GM19452 (cell line): ENCODE measurements at regions not wholly inside any gene's neighbourhood (a gene's known extent, or its start where the extent isn't known, plus 50 kb on each side); places are given as distances from the start of the nearest gene placed in this dataset.

ENCODE experiments used
- ATAC-seq: cut with Tn5 transposase; IDR thresholded peaks from one replicate; pipeline ENCODE4 v1.9.1; 2021; ENCODE audit not compliant: unreplicated experiment

DNA sequence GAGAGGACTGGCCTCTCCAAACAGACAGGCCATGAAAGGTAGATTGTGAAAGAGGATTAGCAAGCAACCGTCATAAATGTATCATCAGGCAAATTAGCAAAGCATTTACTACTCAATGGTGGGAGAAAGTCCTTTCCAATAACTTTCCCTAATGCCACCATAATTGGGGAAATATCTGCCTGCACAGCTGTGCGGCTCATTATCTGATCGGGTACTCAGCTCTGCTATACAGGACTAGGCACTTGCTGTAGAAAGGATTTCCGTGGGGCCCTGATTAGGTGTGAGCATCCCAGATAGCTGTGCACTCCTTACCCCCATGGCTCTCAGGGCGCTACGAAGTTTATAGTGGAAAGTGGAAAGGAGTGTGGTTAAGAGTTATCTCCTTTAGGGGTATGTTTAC lies 309.7 kb upstream of the PLET1 start:
- no peak for ATAC-seq

- ATAC-seq: no peak
These were observed 318.6 kb upstream of the PLET1 start for GRCh38 chr11:112579282-112579681.

GRCh38 chr11:112580864-112581263 lies 320.2 kb upstream of the PLET1 start:
- no peak for ATAC-seq

DNA sequence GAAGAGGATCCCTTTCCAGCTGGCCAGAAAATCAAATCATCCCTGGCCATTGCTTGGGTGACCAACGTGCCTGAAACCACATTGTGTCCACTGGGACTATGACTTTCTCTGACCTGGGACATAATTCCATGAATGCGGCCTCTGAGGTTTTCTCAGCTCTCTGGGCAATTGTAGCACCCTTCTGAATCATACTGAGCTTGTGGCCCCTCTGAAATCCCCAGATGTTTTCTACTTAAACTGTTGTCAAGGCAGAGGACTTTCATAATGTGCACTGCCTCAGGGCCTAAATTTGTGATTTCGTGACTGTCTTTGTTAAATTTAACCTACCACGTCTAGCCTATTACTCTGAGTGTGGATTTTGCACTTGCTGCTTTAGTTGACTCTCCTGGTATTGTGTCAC lies 321.1 kb upstream of the PLET1 start:
- ATAC-seq: no peak

DNA sequence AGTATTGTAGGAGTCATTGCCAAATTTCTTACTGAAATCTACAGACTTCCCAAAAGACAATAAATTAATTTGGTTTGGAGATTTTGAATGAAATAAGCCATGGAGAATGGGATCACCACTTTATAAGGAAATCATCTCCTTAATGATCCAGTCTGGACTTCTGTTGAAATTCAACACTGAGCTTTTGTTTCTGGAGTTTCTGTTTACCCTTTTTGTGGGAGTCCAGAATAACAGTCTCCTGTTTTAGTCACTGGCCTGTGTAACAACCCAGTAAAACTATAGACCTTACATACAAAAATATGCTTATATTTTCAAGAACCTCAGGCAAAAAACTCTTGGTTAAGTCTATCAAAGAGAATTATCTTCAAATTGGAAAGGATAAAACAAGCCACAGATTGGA lies 321.7 kb upstream of the PLET1 start:
- ATAC-seq: no peak

DNA sequence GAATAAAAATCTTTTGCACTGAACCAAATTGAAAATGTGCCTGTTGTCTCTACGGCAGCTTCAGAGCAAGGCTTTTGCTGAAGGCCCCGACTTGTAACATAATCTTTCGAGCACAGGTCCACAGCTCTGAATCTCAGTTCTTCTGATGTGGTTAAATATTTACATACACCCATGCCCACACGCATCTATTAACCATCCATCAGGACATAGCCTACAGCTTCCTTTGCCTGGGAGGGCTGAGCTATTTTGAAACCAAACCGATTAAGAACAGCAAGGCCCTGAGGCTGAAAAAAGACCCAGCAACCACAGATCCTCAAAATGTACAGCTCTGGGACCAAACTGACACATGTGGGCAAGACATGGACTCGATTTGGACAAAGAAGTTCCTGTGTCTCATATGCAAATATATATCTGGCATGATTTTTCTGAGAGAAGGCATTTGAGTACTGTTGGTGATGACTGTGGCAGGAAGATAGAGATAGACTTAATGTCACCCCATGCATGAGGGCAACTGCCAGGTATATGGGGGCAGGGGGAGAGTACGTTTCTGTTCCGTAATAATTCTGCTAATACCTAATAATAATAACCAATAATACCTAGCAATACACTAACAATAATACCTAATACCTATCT lies 322.7 kb upstream of the PLET1 start:
- ATAC-seq: peak; percentile 94

DNA sequence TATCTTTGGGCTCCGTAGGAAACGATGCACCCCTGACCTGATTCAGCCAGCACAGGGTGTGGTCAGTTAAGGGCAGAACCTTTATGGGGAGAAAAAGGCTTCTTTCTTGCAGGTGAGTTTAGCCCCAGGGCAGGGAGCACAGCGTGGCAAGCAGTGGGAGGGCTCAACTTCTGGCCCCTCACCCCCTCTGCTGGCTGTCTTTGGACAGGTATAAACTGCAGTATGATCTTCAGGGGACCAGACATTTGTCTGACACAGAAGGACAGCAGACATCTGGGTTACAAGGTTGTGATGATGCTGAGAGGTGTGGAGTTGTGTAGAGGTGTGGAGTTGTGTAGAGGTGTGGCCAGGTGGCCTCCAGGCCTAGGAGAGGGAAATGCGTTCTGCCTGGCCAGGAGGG lies 324.0 kb upstream of the PLET1 start:
- ATAC-seq: no peak

DNA sequence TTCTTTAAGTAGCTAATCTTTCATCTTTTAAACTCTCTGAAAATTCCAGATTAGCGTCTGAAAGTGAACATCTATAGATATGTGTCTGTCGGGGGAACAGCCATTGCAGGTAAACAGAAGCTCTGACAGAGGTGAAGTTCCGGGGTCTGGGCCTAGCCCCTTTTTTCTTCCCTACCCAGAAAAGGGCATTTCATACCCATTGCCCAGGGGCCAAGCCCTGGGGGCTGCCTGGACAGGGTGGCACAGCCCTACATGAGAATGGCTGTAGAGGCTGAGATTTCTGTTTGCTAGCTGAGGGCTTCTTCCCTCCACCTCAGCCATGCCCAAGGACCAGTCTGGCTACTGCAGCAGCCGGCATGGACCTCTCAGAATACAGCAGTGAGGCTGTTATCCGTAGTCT lies 327.0 kb upstream of the PLET1 start:
- no peak for ATAC-seq

- peak; percentile 43 for ATAC-seq
These were observed 327.6 kb upstream of the PLET1 start for GRCh38 chr11:112588252-112588694.

GRCh38 chr11:112589155-112589554 lies 328.5 kb upstream of the PLET1 start:
- no peak for ATAC-seq

GRCh38 chr11:112590764-112591163 lies 330.1 kb upstream of the PLET1 start:
- ATAC-seq: no peak

DNA sequence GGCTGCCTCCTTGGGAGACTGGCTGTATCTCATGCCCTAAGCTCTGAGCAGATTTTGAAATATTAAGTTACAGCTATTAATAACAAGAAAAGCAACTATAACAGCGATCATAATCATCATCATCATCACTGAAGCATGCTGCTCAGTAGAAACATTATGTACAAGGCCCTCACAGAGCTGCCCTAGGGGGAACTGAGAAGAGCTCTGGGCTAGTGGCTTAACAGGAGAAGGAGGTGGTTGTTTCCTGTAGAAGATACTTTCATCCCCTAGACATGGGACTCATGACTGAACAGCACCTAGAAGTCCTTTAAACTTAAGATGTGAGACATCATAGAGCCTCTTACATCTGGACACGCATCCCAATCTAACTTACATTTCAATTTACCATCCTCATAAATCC lies 332.8 kb upstream of the PLET1 start:
- ATAC-seq: no peak

- no peak for ATAC-seq
These were observed 335.7 kb upstream of the PLET1 start for GRCh38 chr11:112596324-112596723.

- ATAC-seq: no peak
These were observed 336.7 kb upstream of the PLET1 start for GRCh38 chr11:112597286-112597790.

DNA sequence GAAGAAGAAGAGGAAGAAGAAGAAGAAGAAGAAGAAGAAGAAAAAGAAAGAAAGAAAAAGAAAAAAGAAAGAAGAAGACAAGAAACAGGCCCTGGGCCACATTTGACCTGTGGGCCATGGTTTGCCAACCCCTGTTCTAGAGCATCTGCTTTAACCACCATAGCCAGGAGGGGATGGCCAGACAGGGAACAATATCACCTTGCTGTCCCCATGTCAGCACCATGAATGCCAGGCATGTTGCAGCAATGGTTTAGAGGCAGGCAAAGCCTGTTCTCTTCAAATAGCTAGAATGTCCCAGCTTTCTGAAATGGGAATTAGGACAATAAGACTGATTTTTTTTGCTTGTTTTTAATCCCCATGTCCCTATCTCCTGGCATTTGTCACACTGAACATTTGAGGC lies 338.6 kb upstream of the PLET1 start:
- ATAC-seq: no peak

DNA sequence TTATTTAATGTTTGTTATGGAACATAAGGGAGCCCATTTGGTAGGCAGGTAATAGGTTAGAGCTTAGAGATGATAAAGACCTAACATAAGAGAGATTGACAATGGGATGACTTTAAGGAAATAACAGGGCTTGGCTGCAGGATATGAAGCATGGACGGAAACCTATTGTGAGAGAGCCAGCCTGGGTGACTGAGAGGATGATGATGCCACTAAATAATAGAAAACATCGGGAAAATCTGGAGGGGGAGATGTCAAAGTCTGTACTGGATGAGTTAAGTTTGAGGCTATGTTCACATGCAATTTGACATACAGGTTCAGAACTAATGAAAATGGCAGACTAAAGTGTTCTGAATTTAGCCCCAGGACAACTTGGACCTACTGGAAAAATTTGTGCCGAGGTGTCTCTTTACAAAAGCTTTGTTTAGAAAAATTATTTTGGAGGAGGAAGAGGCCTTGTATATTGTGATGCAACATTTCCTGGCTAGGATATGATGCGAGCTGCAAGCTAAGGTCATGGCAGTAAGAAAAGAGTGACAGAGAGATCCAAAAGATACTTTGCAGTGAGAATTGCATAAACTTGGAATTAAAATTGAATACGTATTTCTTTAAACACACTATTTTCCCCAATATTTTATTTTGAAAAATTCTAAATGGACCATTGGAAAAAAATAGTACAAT lies 339.3 kb upstream of the PLET1 start:
- no peak for ATAC-seq

DNA sequence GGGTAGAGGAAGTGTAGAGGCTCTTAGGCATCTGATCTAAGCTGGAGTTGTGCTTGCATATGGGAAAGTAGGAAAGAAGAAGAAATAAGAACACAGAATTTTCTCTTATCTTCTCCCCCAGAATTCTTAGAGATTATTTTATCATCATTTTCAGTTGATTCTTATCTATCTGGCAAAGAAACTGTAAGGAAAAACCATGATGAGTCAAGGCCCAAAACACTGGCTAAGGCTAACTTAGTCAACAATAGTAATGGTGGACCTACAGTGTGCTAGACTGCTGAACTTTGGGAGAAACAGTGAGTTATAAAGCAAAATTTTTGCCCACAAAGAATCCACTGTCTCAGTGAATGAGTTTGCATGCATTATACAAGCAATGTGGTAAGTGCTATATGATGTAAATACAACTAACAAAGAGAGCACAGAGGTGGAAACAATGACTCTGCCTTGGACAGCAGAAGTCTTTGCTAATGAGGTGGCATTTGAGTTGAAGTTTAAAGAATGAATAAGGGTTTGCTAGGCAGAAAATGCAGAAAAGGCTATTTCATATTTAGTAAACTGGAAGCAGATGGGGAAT lies 344.5 kb upstream of the PLET1 start:
- ATAC-seq: no peak

DNA sequence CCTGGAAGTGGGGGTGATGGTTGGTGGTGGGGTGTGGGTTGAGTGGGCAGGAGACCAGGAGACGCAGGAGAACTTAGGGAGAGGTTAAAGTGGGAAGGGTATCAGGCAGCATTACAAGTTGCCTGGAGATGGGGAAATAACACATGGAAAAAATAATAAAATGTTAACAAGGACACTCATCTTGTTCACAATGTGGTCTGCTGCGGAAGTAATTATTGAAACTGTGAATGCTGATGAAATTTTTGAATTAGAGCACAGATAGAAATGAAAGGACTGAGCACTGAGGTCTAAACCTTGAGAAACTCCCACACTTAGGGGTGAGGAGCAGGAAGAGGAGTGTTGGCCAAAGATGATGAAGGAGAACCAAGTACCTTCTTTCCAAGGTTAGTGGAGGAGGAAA lies 346.0 kb upstream of the PLET1 start:
- ATAC-seq: no peak

GRCh38 chr11:112608509-112608908 lies 347.8 kb upstream of the PLET1 start:
- ATAC-seq: no peak

- no peak for ATAC-seq
These were observed 349.8 kb upstream of the PLET1 start for GRCh38 chr11:112610494-112610893.

DNA sequence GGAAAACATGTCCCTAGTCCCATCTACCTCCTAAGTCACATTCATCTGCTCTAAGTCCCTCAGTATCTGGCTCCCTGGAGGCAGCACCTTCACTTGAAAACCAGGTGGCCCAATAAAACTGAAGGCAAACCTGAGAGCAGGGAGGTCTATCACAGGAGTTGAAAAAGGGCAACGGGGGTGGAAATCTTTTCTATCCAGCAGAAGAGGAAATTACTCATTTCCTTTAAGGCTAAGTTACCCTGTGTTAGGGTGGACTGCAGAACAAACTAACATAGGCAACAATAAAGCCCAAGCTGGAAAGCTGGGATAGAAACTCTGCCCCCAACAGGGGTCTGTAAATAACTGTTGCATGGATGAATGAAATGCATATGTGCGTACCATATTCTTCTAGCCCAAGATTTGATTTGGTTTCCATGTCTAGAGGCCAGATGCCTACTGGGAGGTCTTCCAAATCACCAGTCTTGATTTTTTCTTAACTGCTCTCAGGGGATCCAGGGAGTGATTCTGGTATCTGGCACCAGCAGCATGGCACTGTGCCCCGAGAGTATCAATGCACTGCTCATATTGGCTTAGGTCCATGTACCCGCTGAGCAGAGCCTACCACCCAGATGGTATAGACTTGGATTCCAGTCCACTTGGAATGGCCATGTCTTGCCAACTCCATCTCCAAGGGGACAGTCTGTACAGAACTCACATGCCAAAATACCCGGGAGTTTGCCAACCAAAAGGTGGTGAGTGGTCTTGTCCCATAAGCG lies 350.0 kb upstream of the NCAM1 start:
- no peak for ATAC-seq

- no peak for ATAC-seq
These were observed 349.4 kb upstream of the NCAM1 start for GRCh38 chr11:112611771-112612170.
